IMR-90 (cell line): ENCODE measurements at regions not wholly inside any gene's neighbourhood (a gene's known extent, or its start where the extent isn't known, plus 50 kb on each side); places are given as distances from the start of the nearest gene placed in this dataset.

Source experiments
- ATAC-seq: fragments of 200-7000 bp; cut with Tn5 transposase; 2 replicates; pipeline ENCODE4 v1.9.1; 2020; ENCODE audit warnings: low read depth, mild to moderate bottlenecking, moderate library complexity
- BruUV-seq: library from RNA; stranded (reverse); fragments of 400-500 nt; replicated peaks from 2 replicates; lab custom pipeline; 2021; lab: Mats Ljungman, UMichigan
- CTCF ChIA-PET: fragments of 300-600 bp; formaldehyde crosslinking; extraction: SDS; loops from one replicate; lab custom pipeline; 2021; ENCODE audit warnings: antibody characterized with exemption; lab: Yijun Ruan, JAX
- POLR2A ChIA-PET: fragments of 300-600 bp; sonication (Branson Sonifier 250); formaldehyde crosslinking; loops from one replicate; lab custom pipeline; 2022; ENCODE audit warnings: antibody characterized with exemption; ENCODE audit not compliant: unreplicated experiment; lab: Charles Lee
- DNase-seq: peaks from one replicate; pipeline ENCODE4 v3.0.0; 2013
- H2AFZ ChIP-seq: replicated peaks from 2 replicates; pipeline ENCODE3; 2013; ENCODE audit warnings: low read length, mild to moderate bottlenecking; ENCODE audit not compliant: poor library complexity
- H2AK5ac ChIP-seq: 2 replicates; pipeline ENCODE4 v1.6.1; 2013; ENCODE audit warnings: low read depth, low read length, inconsistent platforms
- H2AK9ac ChIP-seq: replicated peaks from 2 replicates; pipeline ENCODE3; 2013; ENCODE audit warnings: mild to moderate bottlenecking, low read depth, low read length, moderate library complexity; ENCODE audit not compliant: poor library complexity
- H2BK120ac ChIP-seq: 2 replicates; pipeline ENCODE4 v1.6.1; 2013; ENCODE audit warnings: low read depth, low read length, inconsistent platforms
- H2BK15ac ChIP-seq: 3 replicates; pipeline ENCODE4 v1.6.1; 2013; ENCODE audit warnings: low read depth, low read length, inconsistent platforms
- H2BK20ac ChIP-seq: 2 replicates; pipeline ENCODE4 v1.6.1; 2013; ENCODE audit warnings: low read depth, mild to moderate bottlenecking, inconsistent platforms, low read length, moderate library complexity
- H2BK5ac ChIP-seq: 2 replicates; pipeline ENCODE4 v1.6.1; 2013; ENCODE audit warnings: mild to moderate bottlenecking, low read depth, low read length, inconsistent platforms; ENCODE audit not compliant: poor library complexity, severe bottlenecking
- H3K14ac ChIP-seq: replicated peaks from 2 replicates; pipeline ENCODE4 v1.6.1; 2013; ENCODE audit warnings: low read depth, low read length, inconsistent platforms
- H3K18ac ChIP-seq: 2 replicates; pipeline ENCODE4 v1.6.1; 2013; ENCODE audit warnings: low read depth, low read length, control low read depth
- H3K23ac ChIP-seq: 2 replicates; pipeline ENCODE4 v1.6.1; 2013; ENCODE audit warnings: low read depth, low read length, inconsistent platforms
- H3K27ac ChIP-seq: 2 replicates; pipeline ENCODE4 v1.5.1; 2013; ENCODE audit warnings: mild to moderate bottlenecking, control low read depth, low read length; ENCODE audit not compliant: insufficient read depth
- H3K27me3 ChIP-seq: 2 replicates; pipeline ENCODE4 v1.6.1; 2013; ENCODE audit warnings: low read length; ENCODE audit not compliant: control insufficient read depth, insufficient read depth
- H3K36me3 ChIP-seq: 2 replicates; pipeline ENCODE4 v1.6.1; 2013; ENCODE audit warnings: low read length, mixed read lengths; ENCODE audit not compliant: control insufficient read depth, insufficient read depth
- H3K4ac ChIP-seq: 2 replicates; pipeline ENCODE4 v1.6.1; 2013; ENCODE audit warnings: low read depth, low read length, inconsistent platforms
- H3K4me1 ChIP-seq: 2 replicates; pipeline ENCODE4 v1.6.1; 2013; ENCODE audit warnings: low read length, mixed read lengths; ENCODE audit not compliant: control insufficient read depth, insufficient read depth
- H3K4me2 ChIP-seq: 2 replicates; pipeline ENCODE4 v1.6.1; 2013; ENCODE audit warnings: low read depth, mild to moderate bottlenecking, control low read depth, low read length, moderate library complexity
- H3K4me3 ChIP-seq: 2 replicates; pipeline ENCODE4 v1.5.1; 2013; ENCODE audit warnings: low read depth, mild to moderate bottlenecking, control low read depth, low read length, moderate library complexity; ENCODE audit not compliant: insufficient read depth
- H3K56ac ChIP-seq: 2 replicates; pipeline ENCODE4 v1.6.1; 2013; ENCODE audit warnings: low read length, inconsistent platforms; ENCODE audit not compliant: insufficient read depth; ENCODE audit errors: extremely low read depth
- H3K79me1 ChIP-seq, 2 experiments: 2 replicates each; pipeline ENCODE4 v1.6.1; 2013; ENCODE audit warnings: low read length in 2 of 2, inconsistent platforms in 1 of 2, low read depth in 1 of 2
- H3K9ac ChIP-seq: 2 replicates; pipeline ENCODE4 v1.6.1; 2013; ENCODE audit warnings: low read depth, low read length, control low read depth
- H3K9me1 ChIP-seq: 2 replicates; pipeline ENCODE4 v1.6.1; 2013; ENCODE audit warnings: low read length, inconsistent platforms; ENCODE audit not compliant: insufficient read depth
- H3K9me3 ChIP-seq: 2 replicates; pipeline ENCODE4 v1.6.1; 2013; ENCODE audit warnings: low read length; ENCODE audit not compliant: control insufficient read depth, insufficient read depth
- H4K20me1 ChIP-seq: 2 replicates; pipeline ENCODE4 v1.6.1; 2013; ENCODE audit warnings: low read length, inconsistent platforms; ENCODE audit not compliant: insufficient read depth
- H4K5ac ChIP-seq: 2 replicates; pipeline ENCODE4 v1.6.1; 2013; ENCODE audit warnings: mild to moderate bottlenecking, low read depth, low read length, control low read depth
- H4K8ac ChIP-seq, 2 experiments: 2 replicates each; pipeline ENCODE4 v1.6.1; 2013; ENCODE audit warnings: low read depth in 2 of 2, low read length in 2 of 2, control low read depth in 1 of 2, inconsistent platforms in 1 of 2
- H4K91ac ChIP-seq: 2 replicates; pipeline ENCODE4 v1.6.1; 2013; ENCODE audit warnings: low read depth, low read length, inconsistent platforms; ENCODE audit not compliant: insufficient read depth
- BHLHE40 ChIP-seq: fragments of 150-350 bp; IDR thresholded peaks from 2 replicates; pipeline ENCODE4 v1.6.1; 2016; ENCODE audit warnings: mild to moderate bottlenecking, low read depth, low read length
- CEBPB ChIP-seq: IDR thresholded peaks from 2 replicates; pipeline ENCODE4 v1.6.1; 2012; ENCODE audit warnings: low read depth, low read length, improper control_type of control experiment
- CHD1 ChIP-seq: IDR thresholded peaks from 2 replicates; pipeline ENCODE4 v1.6.1; 2012; ENCODE audit warnings: low read depth, low read length, improper control_type of control experiment
- CTCF ChIP-seq: conservative IDR thresholded peaks from 2 replicates; pipeline ENCODE4 v1.5.1; 2012; ENCODE audit warnings: mild to moderate bottlenecking, low read depth, low read length, improper control_type of control experiment
- ELK1 ChIP-seq: fragments of 150-350 bp; IDR thresholded peaks from 2 replicates; pipeline ENCODE4 v1.6.1; 2016; ENCODE audit warnings: low read depth, mild to moderate bottlenecking, low read length, moderate library complexity, borderline replicate concordance
- FOS ChIP-seq: fragments of 150-350 bp; IDR thresholded peaks from 2 replicates; pipeline ENCODE4 v1.6.1; 2016; ENCODE audit warnings: low read depth, low read length
- MAFK ChIP-seq: IDR thresholded peaks from 2 replicates; pipeline ENCODE4 v1.6.1; 2012; ENCODE audit warnings: low read depth, low read length, improper control_type of control experiment
- MAZ ChIP-seq: IDR thresholded peaks from 2 replicates; pipeline ENCODE4 v1.6.1; 2012; ENCODE audit warnings: low read depth, mild to moderate bottlenecking, low read length, improper control_type of control experiment, moderate library complexity, borderline replicate concordance
- MXI1 ChIP-seq: IDR thresholded peaks from 2 replicates; pipeline ENCODE4 v1.6.1; 2012; ENCODE audit warnings: low read depth, mild to moderate bottlenecking, low read length, moderate library complexity, borderline replicate concordance
- POLR2A ChIP-seq: IDR thresholded peaks from 2 replicates; pipeline ENCODE4 v1.6.1; 2012; ENCODE audit warnings: mild to moderate bottlenecking, low read depth, low read length
- RAD21 ChIP-seq: IDR thresholded peaks from 2 replicates; pipeline ENCODE4 v1.6.1; 2012; ENCODE audit warnings: low read length, improper control_type of control experiment
- RFX5 ChIP-seq: IDR thresholded peaks from 2 replicates; pipeline ENCODE4 v1.8.0; 2012; ENCODE audit warnings: low read depth, mild to moderate bottlenecking, low read length, moderate library complexity
- SMC3 ChIP-seq: fragments of 150-350 bp; IDR thresholded peaks from 2 replicates; pipeline ENCODE4 v1.6.1; 2016; ENCODE audit warnings: low read depth, mild to moderate bottlenecking, antibody characterized with exemption, low read length, moderate library complexity
- USF2 ChIP-seq: fragments of 150-350 bp; IDR thresholded peaks from 2 replicates; pipeline ENCODE4 v1.6.1; 2017; ENCODE audit warnings: mild to moderate bottlenecking, antibody characterized with exemption, low read length, low read depth
- WGBS, 2 experiments: methylation state at CpG; one replicate each; pipeline versions ENCODE4 v1.1.5 to v1.1.7; 2013; ENCODE audit warnings: missing lambda C conversion rate in 2 of 2; ENCODE audit not compliant: insufficient read length in 1 of 2; ENCODE audit errors: extremely low coverage in 2 of 2; 5-methylcytosine and 5-hydroxymethylcytosine counted together
- dilution Hi-C: fragments of 300-500 bp; cut with HindIII; formaldehyde crosslinking; loops from one replicate; pipeline ENCODE4 v1.14.3; 2018; ENCODE audit warnings: low sequenced_read_pairs; ENCODE audit not compliant: unreplicated experiment
- in situ Hi-C: fragments of 300-500 bp; cut with MboI; formaldehyde crosslinking; loops from 3 replicates; pipeline ENCODE4 v1.14.3; 2019; ENCODE audit warnings: low sequenced_read_pairs, inconsistent platforms, mixed read lengths
- intact Hi-C: fragments of 100-400 bp; cut with micrococcal nuclease; formaldehyde crosslinking; loops from 2 replicates; pipeline ENCODE4 v1.10.0; 2022

- H3K36me3 ChIP-seq = no peaks in the 10 kb centered on the region
- no peak overlapping the region for H3K4me2 ChIP-seq
- H3K18ac ChIP-seq = no peak overlapping the region
- no peak overlapping the region for H3K14ac ChIP-seq
- no peak overlapping the region for H2BK5ac ChIP-seq
- peaks cover 9% of the 10 kb centered on the region for H3K9me3 ChIP-seq
- H3K27ac ChIP-seq = no peak overlapping the region
- CTCF ChIA-PET = no interaction called here
- intact Hi-C loops (no loop called here), dilution Hi-C loops (no loop called here), in situ Hi-C loops (no loop called here)
- H3K4me1 ChIP-seq = no peaks in the 10 kb centered on the region
- H3K79me1 ChIP-seq = no peaks in the 10 kb centered on the region
- H3K23ac ChIP-seq = no peak overlapping the region
- no peak overlapping the region for H3K4me3 ChIP-seq
- no peaks in the 10 kb centered on the region for H3K9me1 ChIP-seq
- ATAC-seq (no peak), DNase-seq (no peak)
- no TSS peak for BruUV-seq
- H2AK5ac ChIP-seq = no peak overlapping the region
- no peak overlapping the region for H2AK9ac ChIP-seq
- no peak overlapping the region for H3K9ac ChIP-seq
- H4K91ac ChIP-seq = no peak overlapping the region
- TF ChIP-seq RFX5 (no peak), CTCF (no peak), ELK1 (no peak), RAD21 (no peak), BHLHE40 (no peak), SMC3 (no peak), CHD1 (no peak), POLR2A (no peak), USF2 (no peak), CEBPB (no peak), FOS (no peak), MAFK (no peak), MAZ (no peak), MXI1 (no peak)
- no peak overlapping the region for H4K8ac ChIP-seq
- no peak overlapping the region for H2BK15ac ChIP-seq
- no peak overlapping the region for H2BK120ac ChIP-seq
- no peak overlapping the region for H2AFZ ChIP-seq
- no peak overlapping the region for H4K5ac ChIP-seq
- no peak overlapping the region for H3K4ac ChIP-seq
- no peaks in the 10 kb centered on the region for H4K20me1 ChIP-seq
- no peak overlapping the region for H2BK20ac ChIP-seq
- POLR2A ChIA-PET = no interaction called here
- H3K27me3 ChIP-seq = no peaks in the 10 kb centered on the region
- no peak overlapping the region for H3K56ac ChIP-seq
- no CpG with 5 or more reads among the region's 7 CpGs for WGBS, 2 experiments
Measured at GRCh38 chr11:134987223-134987768, 575.3 kb upstream of the B3GAT1 start.
